BLaER1 (cell line): ENCODE measurements at regions not wholly inside any gene's neighbourhood (a gene's known extent, or its start where the extent isn't known, plus 50 kb on each side); places are given as distances from the start of the nearest gene placed in this dataset.

Experiments
- H3K27ac ChIP-seq: shearing (Covaris generic); formaldehyde crosslinking; 2 replicates; pipeline ENCODE4 v1.8.1; 2022
- H3K27me3 ChIP-seq: shearing (Covaris generic); formaldehyde crosslinking; 2 replicates; pipeline ENCODE4 v1.8.1; 2022
- H3K36me3 ChIP-seq: shearing (Covaris generic); formaldehyde crosslinking; 2 replicates; pipeline ENCODE4 v1.8.1; 2022
- H3K4me1 ChIP-seq: shearing (Covaris generic); formaldehyde crosslinking; 2 replicates; pipeline ENCODE4 v1.8.1; 2022
- H3K4me2 ChIP-seq: shearing (Covaris generic); formaldehyde crosslinking; 2 replicates; pipeline ENCODE4 v1.8.1; 2022
- H3K4me3 ChIP-seq: shearing (Covaris generic); formaldehyde crosslinking; 2 replicates; pipeline ENCODE4 v1.8.1; 2022
- H3K9ac ChIP-seq: shearing (Covaris generic); formaldehyde crosslinking; 2 replicates; pipeline ENCODE4 v1.8.1; 2022
- H3K9me3 ChIP-seq: shearing (Covaris generic); formaldehyde crosslinking; 2 replicates; pipeline ENCODE4 v1.8.1; 2022
- H4K20me1 ChIP-seq: shearing (Covaris generic); formaldehyde crosslinking; 2 replicates; pipeline ENCODE4 v1.8.1; 2022
- Cebpa-rat ChIP-seq: shearing (Covaris generic); IDR thresholded peaks from 2 replicates; pipeline ENCODE4 v1.8.1; 2022

DNA sequence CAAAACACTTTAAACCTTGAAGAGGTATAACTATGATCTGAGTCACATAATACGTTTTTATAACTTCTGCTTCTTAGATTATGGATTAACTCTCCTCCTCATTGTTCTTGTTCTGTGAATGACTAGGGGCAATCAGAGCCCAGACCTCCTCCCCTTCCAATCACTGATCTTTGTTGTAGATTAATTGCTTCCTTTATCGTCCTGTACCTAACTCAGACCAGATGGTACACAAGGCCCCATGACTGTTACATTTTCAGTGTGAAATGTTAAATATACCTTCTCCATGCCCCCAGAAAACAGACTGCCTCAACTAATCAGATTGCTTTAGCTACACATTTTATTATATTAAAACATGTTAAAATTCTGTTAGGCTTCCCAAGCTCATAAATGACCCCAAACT lies 211.7 kb downstream of the RNF152 start:
- Histone ChIP-seq H3K9ac (no peak overlapping the region), H3K4me2 (no peak overlapping the region), H3K27ac (no peak overlapping the region), H3K9me3 (peaks cover 13% of the 10 kb centered on the region), H3K4me3 (no peak overlapping the region), H3K4me1 (no peaks in the 10 kb centered on the region), H3K27me3 (no peaks in the 10 kb centered on the region), H3K36me3 (no peaks in the 10 kb centered on the region), H4K20me1 (no peaks in the 10 kb centered on the region)
- no peak for TF ChIP-seq Cebpa-rat

DNA sequence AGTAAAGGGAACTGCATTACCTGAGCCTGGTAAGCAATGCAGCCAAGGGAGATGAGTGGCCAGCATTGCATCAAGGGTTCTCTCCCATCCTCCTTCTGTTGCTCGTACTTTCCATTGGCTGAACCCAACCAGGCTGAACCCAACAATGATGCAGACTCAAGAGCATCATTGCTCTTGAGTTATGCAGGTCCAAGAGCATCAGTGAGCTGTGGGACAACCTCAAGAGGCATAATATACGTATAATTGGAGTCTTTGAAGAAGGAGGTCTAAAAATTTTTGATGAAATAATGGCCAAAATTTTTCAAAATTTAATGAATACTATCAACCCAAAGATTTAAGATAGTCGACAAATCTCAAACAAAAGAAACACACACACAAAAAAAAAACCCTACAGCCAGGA lies 213.0 kb downstream of the RNF152 start:
- no peak overlapping the region for H3K9ac ChIP-seq
- no peak overlapping the region for H3K4me2 ChIP-seq
- no peak for TF ChIP-seq Cebpa-rat
- no peak overlapping the region for H3K27ac ChIP-seq
- no peaks in the 10 kb centered on the region for H3K27me3 ChIP-seq
- H3K4me1 ChIP-seq, result no peaks in the 10 kb centered on the region
- H3K9me3 ChIP-seq, result peaks cover 13% of the 10 kb centered on the region
- H3K36me3 ChIP-seq, result no peaks in the 10 kb centered on the region
- no peak overlapping the region for H3K4me3 ChIP-seq
- H4K20me1 ChIP-seq, result no peaks in the 10 kb centered on the region

DNA sequence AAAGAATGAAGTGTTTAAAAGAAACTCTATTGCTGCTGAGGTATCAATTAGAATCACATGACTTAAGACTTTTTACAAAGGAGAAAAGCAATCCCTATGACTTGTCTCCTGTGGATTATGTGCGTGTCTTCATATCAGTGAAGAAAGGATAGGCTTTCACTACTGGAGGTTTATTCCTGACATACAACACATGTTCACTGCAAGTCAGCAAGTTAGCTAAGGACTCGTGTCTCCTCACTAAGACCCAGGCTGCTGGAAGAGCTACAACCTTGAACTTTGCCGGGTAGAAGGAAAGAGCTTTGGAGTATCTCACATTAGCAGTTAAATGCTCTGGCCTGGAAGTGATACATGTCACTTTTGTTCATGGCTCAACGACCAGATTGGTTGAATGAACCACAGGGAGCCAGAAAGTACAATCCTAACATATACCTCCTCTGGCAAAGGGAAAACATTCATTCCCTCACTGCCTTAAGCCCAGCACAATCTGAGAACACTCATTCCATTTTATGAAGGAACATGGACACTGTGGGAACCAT lies 215.3 kb downstream of the RNF152 start:
- Histone ChIP-seq H3K27me3 (no peaks in the 10 kb centered on the region), H3K4me2 (no peak overlapping the region), H3K36me3 (no peaks in the 10 kb centered on the region), H3K27ac (no peak overlapping the region), H3K4me3 (no peak overlapping the region), H3K9ac (no peak overlapping the region), H3K9me3 (peaks cover 13% of the 10 kb centered on the region), H3K4me1 (no peaks in the 10 kb centered on the region), H4K20me1 (no peaks in the 10 kb centered on the region)
- no peak for TF ChIP-seq Cebpa-rat

DNA sequence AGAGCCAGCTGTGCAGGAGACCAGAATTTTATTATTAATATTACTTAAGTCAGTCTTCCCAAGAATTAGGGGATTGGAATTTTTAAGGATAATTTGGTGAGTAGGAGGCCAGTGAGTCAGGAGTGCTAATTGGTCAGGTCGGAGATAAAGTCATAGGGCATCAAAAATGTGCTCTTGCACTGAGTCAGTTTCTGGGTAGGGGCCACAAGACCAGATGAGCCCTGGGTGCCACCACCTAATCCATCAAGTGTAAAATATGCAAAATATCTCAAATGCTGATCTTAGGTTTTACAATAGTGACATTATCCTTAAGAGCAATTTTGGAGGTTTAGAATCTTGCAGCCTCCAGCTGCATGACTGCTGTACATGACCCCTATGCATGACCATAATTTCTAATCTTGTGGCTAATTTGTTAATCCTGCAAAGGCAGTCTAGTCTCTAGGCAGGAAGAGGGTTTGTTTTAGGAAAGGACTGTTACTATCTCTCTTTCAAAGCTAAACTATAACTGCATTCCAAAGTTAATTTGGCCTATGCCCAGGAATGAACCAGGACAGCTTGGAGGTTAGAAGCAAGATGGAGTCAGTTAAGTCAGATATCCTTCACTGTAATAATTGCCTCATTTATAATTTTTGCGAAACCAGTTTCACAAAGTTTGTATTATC lies 215.9 kb downstream of the RNF152 start:
- Histone ChIP-seq H3K4me2 (no peak overlapping the region), H3K9ac (no peak overlapping the region), H3K4me1 (no peaks in the 10 kb centered on the region), H3K27me3 (no peaks in the 10 kb centered on the region), H3K36me3 (no peaks in the 10 kb centered on the region), H3K4me3 (no peak overlapping the region), H3K9me3 (peaks cover 13% of the 10 kb centered on the region), H3K27ac (no peak overlapping the region), H4K20me1 (no peaks in the 10 kb centered on the region)
- no peak for TF ChIP-seq Cebpa-rat

DNA sequence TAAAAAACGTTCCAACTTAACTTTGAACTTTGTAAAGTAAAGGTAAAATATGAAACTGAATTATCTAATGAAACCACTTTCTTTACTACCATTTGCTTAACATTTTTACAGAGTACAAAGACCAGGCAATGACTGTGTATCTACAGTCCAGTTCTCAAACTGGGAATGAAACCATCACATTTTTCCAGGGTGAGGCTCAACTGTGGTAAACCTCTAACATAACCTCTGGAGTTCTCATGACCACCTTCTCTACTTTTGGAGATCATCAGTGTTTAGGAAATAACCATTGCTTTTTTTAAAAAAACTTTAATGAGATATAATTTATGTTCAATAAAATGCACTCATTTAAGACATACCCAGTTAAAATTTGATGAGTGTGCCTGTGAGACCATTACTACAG lies 223.5 kb downstream of the RNF152 start:
- H3K27ac ChIP-seq, result no peak overlapping the region
- no peak overlapping the region for H3K4me3 ChIP-seq
- no peak overlapping the region for H3K4me2 ChIP-seq
- H3K36me3 ChIP-seq, result no peaks in the 10 kb centered on the region
- H3K9ac ChIP-seq, result no peak overlapping the region
- no peaks in the 10 kb centered on the region for H4K20me1 ChIP-seq
- no peaks in the 10 kb centered on the region for H3K27me3 ChIP-seq
- no peaks in the 10 kb centered on the region for H3K9me3 ChIP-seq
- H3K4me1 ChIP-seq, result peaks cover 5% of the 10 kb centered on the region; the same call in 1 of the 2 replicates
- TF ChIP-seq Cebpa-rat, result no peak

DNA sequence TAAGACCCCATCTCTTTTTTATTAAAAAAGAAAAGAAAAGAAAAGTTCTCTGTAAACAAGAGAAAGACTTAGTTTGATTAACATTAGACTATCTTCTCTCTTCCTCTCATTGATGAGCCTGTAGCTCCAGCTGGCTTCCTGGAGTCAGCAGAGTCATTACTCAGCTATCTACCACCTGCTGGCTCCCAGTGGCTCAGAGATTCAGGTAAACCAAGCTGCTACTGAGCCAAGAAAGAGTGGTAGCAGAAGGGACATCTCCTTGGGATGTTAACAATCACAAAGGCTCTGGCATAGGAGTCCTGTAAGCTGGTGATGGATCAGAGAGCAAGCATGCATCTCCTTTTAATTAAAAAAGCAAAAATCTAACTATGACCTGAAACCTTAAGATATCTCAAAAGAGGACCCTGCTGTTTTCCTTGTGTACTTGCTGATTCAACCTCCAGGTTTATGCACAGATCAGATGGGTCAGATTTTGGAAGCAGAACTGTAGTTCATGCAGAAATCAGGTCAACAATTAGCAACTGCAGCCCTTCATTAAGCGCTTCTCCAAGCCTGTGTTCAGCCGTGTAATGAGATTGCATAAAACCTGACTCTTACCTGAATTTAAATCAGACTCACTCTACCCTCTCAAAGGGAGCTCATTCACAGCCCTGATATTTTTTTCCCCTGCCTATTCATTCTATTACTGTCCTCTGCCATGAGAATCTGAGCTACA lies 225.8 kb downstream of the RNF152 start:
- H3K36me3 ChIP-seq, result no peaks in the 10 kb centered on the region
- H3K27me3 ChIP-seq, result no peaks in the 10 kb centered on the region
- H3K4me2 ChIP-seq, result no peak overlapping the region
- no peak for TF ChIP-seq Cebpa-rat
- H3K4me1 ChIP-seq, result peaks cover 5% of the 10 kb centered on the region; the same call in 1 of the 2 replicates
- H3K4me3 ChIP-seq, result no peak overlapping the region
- H4K20me1 ChIP-seq, result no peaks in the 10 kb centered on the region
- H3K9me3 ChIP-seq, result no peaks in the 10 kb centered on the region
- no peak overlapping the region for H3K27ac ChIP-seq
- H3K9ac ChIP-seq, result no peak overlapping the region

DNA sequence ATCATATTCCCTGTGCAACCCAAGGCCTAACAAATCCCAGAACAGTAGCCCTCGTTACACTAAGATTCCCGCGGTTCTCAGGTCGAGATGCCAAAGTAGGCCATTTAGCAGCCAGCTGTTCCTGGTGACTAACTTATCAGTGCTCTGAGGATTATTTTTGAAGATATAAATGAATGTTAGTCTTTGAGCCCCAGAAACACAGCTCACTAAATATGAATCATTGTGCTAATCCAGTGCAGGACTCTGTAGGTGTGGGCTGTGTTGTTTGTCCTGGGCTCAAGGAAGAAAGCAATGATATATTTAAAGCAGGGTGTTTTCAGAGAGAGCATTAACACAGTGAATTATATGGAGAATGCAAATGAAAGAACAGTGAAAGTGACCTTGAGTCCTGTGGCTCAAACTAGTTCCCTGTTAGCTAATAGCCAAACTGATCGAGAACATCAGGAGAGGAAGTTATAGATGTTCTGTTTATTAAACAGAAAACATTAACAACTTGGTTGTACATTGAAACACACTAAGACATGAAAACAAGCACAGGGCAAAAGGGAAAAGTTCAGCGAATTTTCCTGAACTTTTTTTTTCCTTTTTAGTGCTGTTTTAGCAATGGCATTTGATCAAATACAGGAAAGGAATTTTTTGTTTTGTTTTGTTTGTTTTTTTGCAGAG lies 228.3 kb downstream of the RNF152 start:
- H3K4me3 ChIP-seq, result no peak overlapping the region
- H3K4me1 ChIP-seq, result no peaks in the 10 kb centered on the region
- H3K27ac ChIP-seq, result no peak overlapping the region
- H4K20me1 ChIP-seq, result no peaks in the 10 kb centered on the region
- H3K9ac ChIP-seq, result no peak overlapping the region
- TF ChIP-seq Cebpa-rat, result no peak
- no peaks in the 10 kb centered on the region for H3K36me3 ChIP-seq
- no peaks in the 10 kb centered on the region for H3K27me3 ChIP-seq
- H3K4me2 ChIP-seq, result no peak overlapping the region
- no peaks in the 10 kb centered on the region for H3K9me3 ChIP-seq

DNA sequence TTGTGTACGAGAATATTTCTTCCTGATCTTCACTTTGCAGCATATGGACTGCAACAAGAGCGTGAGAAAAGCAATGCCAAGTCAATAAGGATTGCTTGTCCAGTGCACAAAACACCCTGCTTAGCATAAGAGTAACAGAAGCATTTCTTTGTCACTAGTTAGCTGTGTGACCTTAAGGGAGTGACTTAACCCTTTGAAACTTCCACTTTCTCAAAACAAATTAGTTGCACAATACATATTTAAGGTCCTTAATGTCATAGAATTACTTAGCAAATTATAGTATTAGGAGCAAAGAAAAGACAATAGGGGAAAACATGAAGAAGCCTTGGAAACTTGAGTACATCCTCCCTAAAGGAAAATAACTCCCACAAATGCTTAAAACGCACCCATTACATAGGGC lies 230.1 kb downstream of the RNF152 start:
- no peak overlapping the region for H3K4me3 ChIP-seq

DNA sequence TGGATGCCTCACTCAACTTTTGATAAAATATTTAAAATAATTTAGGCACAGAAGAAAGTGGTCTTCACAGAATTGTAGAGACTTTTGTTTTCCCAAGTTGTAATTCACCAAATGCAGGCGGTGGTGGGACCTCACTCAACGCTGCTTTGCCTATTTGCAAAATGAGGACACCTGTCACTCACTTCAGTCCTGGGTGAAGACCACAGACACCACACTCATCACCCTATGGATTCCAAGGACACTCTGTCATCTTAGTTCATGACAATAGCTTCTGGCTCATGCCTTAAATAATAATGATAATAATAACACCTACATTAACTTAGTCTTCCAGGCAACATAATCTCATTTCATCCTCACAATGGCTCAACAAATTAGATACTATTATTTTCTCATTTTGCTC lies 234.4 kb downstream of the RNF152 start:
- no peak overlapping the region for H3K27ac ChIP-seq
- H3K4me3 ChIP-seq, result no peak overlapping the region
- no peaks in the 10 kb centered on the region for H3K4me1 ChIP-seq
- no peaks in the 10 kb centered on the region for H3K9me3 ChIP-seq
- H3K9ac ChIP-seq, result no peak overlapping the region
- no peaks in the 10 kb centered on the region for H3K27me3 ChIP-seq
- no peak for TF ChIP-seq Cebpa-rat
- H3K36me3 ChIP-seq, result no peaks in the 10 kb centered on the region
- H3K4me2 ChIP-seq, result no peak overlapping the region
- no peaks in the 10 kb centered on the region for H4K20me1 ChIP-seq

More for the DNA sequence above, 230.1 kb downstream of the RNF152 start:
- TF ChIP-seq Cebpa-rat, result no peak
- Histone ChIP-seq H3K9ac (no peak overlapping the region), H3K4me1 (no peaks in the 10 kb centered on the region), H3K36me3 (no peaks in the 10 kb centered on the region), H3K27me3 (no peaks in the 10 kb centered on the region), H4K20me1 (no peaks in the 10 kb centered on the region), H3K27ac (no peak overlapping the region), H3K4me2 (no peak overlapping the region), H3K9me3 (no peaks in the 10 kb centered on the region)
